ENCODE measurements at regions not wholly inside any gene's neighbourhood (a gene's known extent, or its start where the extent isn't known, plus 50 kb on each side); places are given as distances from the start of the nearest gene placed in this dataset.

- no peak for DNase-seq (ENCODE audit: low spot score)
Observed at GRCh38 chr9:81190659-81191058, 498.7 kb downstream of the TLE1 start.

- DNase-seq (ENCODE audit: low spot score) = no peak
Observed at GRCh38 chr9:81183761-81184160, 505.6 kb downstream of the TLE1 start.

- DNase-seq (ENCODE audit: low spot score) = no peak
Observed at GRCh38 chr9:81182431-81182830, 506.9 kb downstream of the TLE1 start.

- no peak for DNase-seq (ENCODE audit: low spot score)
Observed at GRCh38 chr9:81174023-81174422, 515.3 kb downstream of the TLE1 start.

- DNase-seq (ENCODE audit: low spot score) = no peak
Observed at GRCh38 chr9:81171689-81172088, 517.7 kb downstream of the TLE1 start.

GRCh38 chr9:81162361-81162760 lies 527.0 kb downstream of the TLE1 start:
- no peak for DNase-seq (ENCODE audit: low spot score)

GRCh38 chr9:81156381-81156780 lies 533.0 kb downstream of the TLE1 start:
- no peak for DNase-seq (ENCODE audit: low spot score)

- DNase-seq (ENCODE audit: low spot score) = no peak
Observed at GRCh38 chr9:81150016-81150625, 539.2 kb downstream of the TLE1 start.

GRCh38 chr9:81146684-81147337 lies 542.5 kb downstream of the TLE1 start:
- no peak for DNase-seq (ENCODE audit: low spot score)

- no peak for DNase-seq (ENCODE audit: low spot score)
Observed at GRCh38 chr9:81146241-81146640, 543.1 kb downstream of the TLE1 start.

- no peak for DNase-seq (ENCODE audit: low spot score)
Observed at GRCh38 chr9:81145331-81145963, 543.9 kb downstream of the TLE1 start.

GRCh38 chr9:81141961-81142360 lies 547.4 kb downstream of the TLE1 start:
- no peak for DNase-seq (ENCODE audit: low spot score)

- no peak for DNase-seq (ENCODE audit: low spot score)
Observed at GRCh38 chr9:81137976-81138568, 551.3 kb downstream of the TLE1 start.

- DNase-seq (ENCODE audit: low spot score) = no peak
Observed at GRCh38 chr9:81132796-81133195, 556.6 kb downstream of the TLE1 start.

- DNase-seq (ENCODE audit: low spot score) = no peak
Observed at GRCh38 chr9:81132318-81132717, 557.0 kb downstream of the TLE1 start.

- no peak for DNase-seq (ENCODE audit: low spot score)
Observed at GRCh38 chr9:81128701-81129100, 560.6 kb downstream of the TLE1 start.

GRCh38 chr9:81125446-81126092 lies 563.8 kb downstream of the TLE1 start:
- DNase-seq (ENCODE audit: low spot score) = no peak

GRCh38 chr9:81123526-81123925 lies 565.8 kb downstream of the TLE1 start:
- DNase-seq (ENCODE audit: low spot score) = no peak

GRCh38 chr9:81122749-81123148 lies 566.6 kb downstream of the TLE1 start:
- DNase-seq (ENCODE audit: low spot score) = no peak

- no peak for DNase-seq (ENCODE audit: low spot score)
Observed at GRCh38 chr9:81119591-81119990, 569.8 kb downstream of the TLE1 start.

GRCh38 chr9:81118416-81118815 lies 570.9 kb downstream of the TLE1 start:
- no peak for DNase-seq (ENCODE audit: low spot score)

GRCh38 chr9:81116340-81117137 lies 572.8 kb downstream of the TLE1 start:
- no peak for DNase-seq (ENCODE audit: low spot score)

Measured in pons (tissue), 1 donor.